ENCODE measurements at regions not wholly inside any gene's neighbourhood (a gene's known extent, or its start where the extent isn't known, plus 50 kb on each side); places are given as distances from the start of the nearest gene placed in this dataset.

- DNase-seq (ENCODE audit: low spot score) (no peak), ATAC-seq (no peak)
These were observed 253.8 kb upstream of the CITED2 start for GRCh38 chr6:139628270-139628669.

GRCh38 chr6:139627091-139627490 is 252.6 kb upstream of the CITED2 start:
- ATAC-seq (peak; percentile 49), DNase-seq (ENCODE audit: low spot score) (no peak)

DNA sequence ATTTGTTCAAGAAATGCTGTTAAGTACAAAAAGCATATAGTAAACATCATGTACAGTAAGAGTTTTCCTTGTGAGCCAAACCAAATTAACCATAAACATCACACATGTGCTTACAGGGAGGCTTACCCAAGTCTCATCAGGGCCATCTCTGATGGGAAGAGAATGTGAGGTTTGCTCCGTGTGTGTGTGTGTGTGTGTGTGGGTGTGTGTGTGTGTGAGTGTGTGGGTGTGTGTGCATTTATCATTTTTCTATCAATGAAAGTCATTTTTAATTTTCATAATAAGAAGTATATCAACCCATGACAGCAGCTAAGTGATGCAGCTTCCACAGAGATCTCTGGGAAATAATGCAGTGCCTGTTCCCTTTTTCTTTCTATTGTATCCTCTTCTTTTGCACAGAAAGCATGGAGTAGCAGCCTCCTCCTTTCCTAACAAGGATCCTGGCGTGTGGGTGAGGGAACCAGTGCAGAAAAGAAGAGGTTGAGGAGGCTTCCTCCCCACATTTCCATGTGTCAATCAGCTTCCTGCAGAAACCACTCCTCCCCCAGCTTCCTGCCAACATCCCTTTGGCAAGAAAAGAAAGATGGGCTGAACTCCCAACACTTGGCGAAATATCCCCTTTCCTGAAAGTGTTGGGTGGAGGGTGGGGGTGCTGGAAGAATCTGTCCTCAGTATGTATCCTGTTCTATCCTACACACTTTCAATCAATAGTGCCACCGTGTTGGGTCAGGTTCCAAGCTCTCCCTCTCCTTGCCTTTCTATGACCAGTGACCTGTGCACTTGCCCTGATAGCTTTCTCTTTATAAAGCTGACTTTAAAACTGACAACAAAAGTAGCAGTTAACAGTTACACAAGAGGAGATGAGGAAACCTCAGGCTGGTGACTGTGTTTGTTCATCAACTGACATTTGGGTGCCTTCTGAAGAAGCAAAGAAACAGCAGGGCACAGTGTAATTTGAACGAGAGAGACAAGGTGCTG is 251.8 kb upstream of the CITED2 start:
- DNase-seq (ENCODE audit: low spot score) = peak; percentile 70
- ATAC-seq = peak; percentile 88

DNA sequence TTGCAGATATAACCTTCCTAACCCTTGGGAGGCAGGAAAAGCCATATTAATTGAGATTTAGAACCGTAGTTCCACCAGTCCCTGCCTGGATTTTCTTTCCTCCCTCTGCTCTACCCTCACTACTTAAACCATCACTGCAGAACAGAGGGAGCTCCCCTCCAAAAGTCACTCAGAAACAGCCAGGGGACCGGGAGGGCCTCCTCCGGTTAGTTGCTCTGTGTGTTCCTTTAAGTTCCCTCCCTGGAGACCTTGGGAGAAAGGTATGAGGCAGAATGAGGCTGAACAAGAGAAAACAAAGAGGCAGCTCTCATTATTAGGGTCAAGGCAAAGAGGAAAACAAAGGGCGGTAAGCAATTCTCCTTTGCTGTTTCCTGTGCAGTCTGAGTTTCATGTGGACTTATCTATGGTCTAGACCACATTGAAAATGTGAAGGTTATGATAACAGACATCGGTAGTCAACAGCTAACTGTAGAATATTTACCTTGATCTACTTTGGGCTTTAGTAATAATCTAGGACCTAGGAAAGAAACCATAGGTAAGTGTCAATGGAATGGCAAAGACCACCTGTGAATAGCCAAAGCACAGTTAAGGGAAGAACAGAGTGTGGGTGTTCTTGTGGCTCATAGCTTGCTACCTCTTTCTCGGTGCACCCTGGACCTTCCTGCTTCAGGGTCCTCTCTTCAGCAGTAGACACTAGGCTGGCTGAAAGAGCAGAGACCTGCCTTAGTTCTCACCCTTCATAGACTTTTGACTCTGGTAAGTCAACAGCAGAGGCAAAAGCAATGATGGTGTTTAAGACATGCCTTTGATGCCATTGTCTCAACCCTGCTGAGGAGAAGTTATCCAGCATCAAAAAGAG is 250.9 kb upstream of the CITED2 start:
- ATAC-seq = no peak
- DNase-seq (ENCODE audit: low spot score) = no peak

DNA sequence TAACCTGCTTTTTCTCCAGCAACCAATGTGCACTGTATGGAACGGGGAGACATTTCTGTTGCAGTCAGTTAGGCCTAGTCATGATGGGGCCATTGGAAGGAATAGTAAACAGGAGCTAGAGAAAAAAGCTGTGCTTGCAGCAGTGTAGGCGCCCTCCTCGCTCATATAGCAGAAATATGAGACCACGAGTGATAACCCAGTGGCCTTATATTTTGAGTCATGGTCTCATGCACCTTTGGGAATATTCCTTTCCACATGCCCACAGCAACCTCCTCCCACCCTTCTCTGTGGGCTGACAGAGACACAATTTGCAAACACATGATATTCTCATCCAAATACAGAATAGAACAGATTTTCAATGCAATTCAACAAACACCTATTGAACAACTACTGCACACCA is 248.9 kb upstream of the CITED2 start:
- no peak for DNase-seq (ENCODE audit: low spot score)
- ATAC-seq = no peak

DNA sequence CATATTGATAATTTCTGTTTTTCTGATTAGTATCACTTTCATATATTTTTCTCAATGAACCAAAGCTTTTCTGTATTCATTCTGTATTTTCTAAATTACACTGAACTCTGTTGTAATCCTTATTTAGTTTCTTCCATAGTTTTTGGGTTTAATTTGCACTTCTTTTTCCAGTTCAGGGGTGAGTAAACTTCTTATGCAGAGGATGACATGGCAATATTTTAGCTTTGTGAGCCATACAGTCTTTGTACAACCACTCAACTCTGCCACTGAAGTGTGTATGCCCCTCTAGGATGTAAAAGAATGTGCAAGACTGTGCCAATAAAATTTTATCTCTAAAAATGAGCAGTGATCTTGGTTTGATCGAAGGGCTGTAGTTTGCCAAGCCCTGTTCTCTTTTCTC is 239.0 kb upstream of the CITED2 start:
- ATAC-seq (no peak), DNase-seq (ENCODE audit: low spot score) (no peak)

GRCh38 chr6:139612135-139612465 is 237.7 kb upstream of the CITED2 start:
- DNase-seq (ENCODE audit: low spot score) = no peak
- ATAC-seq = no peak

GRCh38 chr6:139611327-139612134 is 237.1 kb upstream of the CITED2 start:
- no peak for ATAC-seq
- no peak for DNase-seq (ENCODE audit: low spot score)

DNA sequence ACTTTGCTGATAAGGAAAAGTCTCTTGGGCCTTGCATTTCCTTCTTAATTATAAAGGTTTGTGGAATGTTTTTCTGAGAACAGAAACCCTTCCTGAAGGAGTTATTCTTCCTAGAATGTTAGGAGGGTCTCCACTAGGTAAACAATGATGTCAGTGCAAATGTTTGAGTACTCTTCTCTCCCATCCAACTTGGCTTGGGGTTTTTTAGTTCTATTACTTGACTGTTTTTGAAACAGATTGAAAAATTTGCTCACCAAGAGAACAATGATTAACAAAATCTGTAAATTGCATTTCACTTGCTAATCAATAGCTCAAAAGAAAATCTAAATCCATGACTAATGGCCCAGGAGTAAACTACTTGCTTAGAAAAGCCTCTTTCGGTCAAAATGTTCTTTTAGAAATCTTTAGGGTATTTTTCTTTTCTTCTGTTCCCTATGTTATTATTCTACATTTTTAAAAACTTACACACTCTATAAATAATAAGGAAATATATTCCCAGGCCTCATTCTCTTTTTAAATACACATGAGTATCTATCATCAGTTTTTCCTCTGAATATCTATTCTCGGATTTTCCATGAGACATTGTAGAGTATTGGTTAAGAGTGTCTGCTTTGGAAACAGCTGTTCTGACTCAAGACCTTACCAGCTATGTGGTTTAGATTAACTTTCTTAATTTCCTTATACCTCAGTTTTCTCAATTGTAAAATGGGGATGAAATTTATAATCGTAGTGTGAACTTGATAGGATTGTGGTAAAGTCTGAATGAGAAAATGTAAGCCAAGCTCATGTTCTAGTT is 234.2 kb upstream of the CITED2 start:
- ATAC-seq (no peak), DNase-seq (ENCODE audit: low spot score) (no peak)

- ATAC-seq (peak; percentile 56), DNase-seq (ENCODE audit: low spot score) (no peak)
These were observed 230.9 kb upstream of the CITED2 start for GRCh38 chr6:139605350-139605749.

GRCh38 chr6:139603581-139603980 is 229.1 kb upstream of the CITED2 start:
- no peak for ATAC-seq

GRCh38 chr6:139602577-139602976 is 228.1 kb upstream of the CITED2 start:
- DNase-seq (ENCODE audit: low spot score) = no peak
- ATAC-seq = no peak

More at GRCh38 chr6:139603581-139603980, 229.1 kb upstream of the CITED2 start:
- no peak for DNase-seq (ENCODE audit: low spot score)

- DNase-seq (ENCODE audit: low spot score) (no peak), ATAC-seq (no peak)
These were observed 226.5 kb upstream of the CITED2 start for GRCh38 chr6:139600919-139601475.

GRCh38 chr6:139600343-139600742 is 225.9 kb upstream of the CITED2 start:
- no peak for ATAC-seq
- DNase-seq (ENCODE audit: low spot score) = no peak

DNA sequence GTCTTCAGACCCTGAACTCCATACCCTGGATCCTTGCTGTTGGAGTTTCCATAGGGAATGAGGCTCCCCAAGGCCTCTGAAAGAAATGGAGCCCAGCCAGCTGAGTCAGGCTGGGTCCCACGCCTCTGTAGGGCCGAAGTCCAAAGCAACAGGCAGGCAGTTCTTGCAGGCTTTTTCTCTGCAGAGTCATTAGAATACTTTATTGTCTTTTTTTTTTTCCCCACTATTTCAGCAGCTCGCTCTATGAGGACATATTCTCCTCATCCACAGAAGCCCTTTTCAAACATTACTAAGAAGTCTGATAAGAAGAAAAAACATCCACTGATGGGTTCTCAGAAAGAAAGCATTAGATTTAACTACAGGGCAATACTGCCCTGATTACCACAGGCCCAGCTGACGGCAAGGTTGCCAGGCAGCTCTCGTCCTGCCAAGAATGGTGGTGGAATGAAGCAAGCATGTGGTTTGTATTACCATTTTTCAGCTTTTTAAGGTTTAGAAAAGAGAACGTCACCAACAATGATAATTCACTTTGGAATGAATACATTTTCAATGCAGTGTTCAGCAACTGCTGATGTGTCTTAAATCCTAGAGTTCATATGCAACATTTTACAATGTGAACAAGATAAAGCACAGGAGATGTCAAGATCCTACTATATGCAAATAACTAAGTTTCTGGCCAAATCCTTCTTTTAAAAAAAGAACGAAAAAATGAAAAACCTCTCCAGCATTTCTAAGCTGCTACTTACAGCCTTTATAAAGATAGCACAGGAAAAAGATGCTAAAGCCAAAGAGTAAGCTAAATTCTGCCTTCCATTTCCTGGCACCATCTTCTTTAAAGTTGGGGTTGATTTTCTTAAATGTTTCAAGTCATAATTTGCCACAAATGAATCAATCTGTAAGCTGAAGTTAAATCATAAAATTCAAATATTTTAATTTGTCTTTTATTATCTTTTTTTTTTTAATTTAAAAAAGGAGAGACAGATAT is 223.6 kb upstream of the CITED2 start:
- ATAC-seq = peak; percentile 94
- peak; percentile 81 for DNase-seq (ENCODE audit: low spot score)

DNA sequence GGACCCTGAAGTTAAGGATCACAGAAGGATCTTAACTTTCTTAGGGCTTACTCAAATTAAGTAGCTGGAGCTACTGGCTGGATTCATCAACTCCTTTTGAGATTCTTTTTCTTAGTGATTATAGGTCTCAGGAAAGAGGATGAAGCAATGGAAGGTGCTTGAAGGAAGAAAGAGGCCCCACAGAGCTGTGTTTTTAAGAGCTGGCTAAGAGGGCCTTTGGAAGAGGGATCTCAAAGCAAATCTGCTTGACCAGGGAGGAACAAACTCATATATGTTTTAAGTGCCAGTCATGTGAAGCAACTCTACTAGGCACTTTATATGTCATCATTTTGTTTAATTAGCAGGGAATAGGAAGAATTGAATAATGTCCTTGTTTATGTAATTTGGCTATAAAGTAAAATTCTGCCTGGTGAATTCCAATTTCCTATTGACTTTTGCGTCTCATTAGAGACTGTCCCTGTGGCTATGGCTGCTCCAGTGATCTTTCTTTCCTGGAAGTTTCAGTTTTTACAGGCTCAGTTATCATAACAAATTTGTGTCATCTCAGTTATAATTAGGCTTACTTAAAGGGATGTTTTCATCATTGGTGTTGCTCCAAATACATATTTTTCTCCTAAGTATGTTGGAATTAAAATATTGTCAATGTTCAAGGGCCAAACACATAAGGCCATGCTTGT is 222.8 kb upstream of the CITED2 start:
- DNase-seq (ENCODE audit: low spot score) = no peak
- peak; percentile 28 for ATAC-seq

GRCh38 chr6:139595183-139595582 is 220.7 kb upstream of the CITED2 start:
- ATAC-seq = no peak
- DNase-seq (ENCODE audit: low spot score) = no peak

- no peak for ATAC-seq
- no peak for DNase-seq (ENCODE audit: low spot score)
These were observed 220.0 kb upstream of the CITED2 start for GRCh38 chr6:139594333-139594965.

Data from left lobe of liver (tissue), 2 donors.